Liver (tissue), 3 donors: ENCODE measurements at regions not wholly inside any gene's neighbourhood (a gene's known extent, or its start where the extent isn't known, plus 50 kb on each side); places are given as distances from the start of the nearest gene placed in this dataset.

Experiments
- EGR1 ChIP-seq, 2 donors: IDR thresholded peaks; 2 replicates each; pipeline ENCODE4 v1.6.1; 2016 to 2018; ENCODE audit warnings: antibody characterized with exemption in 2 of 2, low read depth in 2 of 2
- GABPA ChIP-seq, 2 donors: IDR thresholded peaks in 1 of 2; conservative IDR thresholded peaks in 1 of 2; 2 replicates each; pipeline ENCODE4 v1.6.1; 2016; ENCODE audit warnings: antibody characterized with exemption in 2 of 2, mild to moderate bottlenecking in 1 of 2, moderate library complexity in 1 of 2
- JUND ChIP-seq, 2 donors: IDR thresholded peaks; 2 replicates each; pipeline ENCODE4 v1.6.1; 2016; ENCODE audit warnings: antibody characterized with exemption in 2 of 2
- RAD21 ChIP-seq, 2 donors: IDR thresholded peaks; 2 replicates each; pipeline ENCODE4 v1.6.1; 2016; ENCODE audit warnings: antibody characterized with exemption in 2 of 2, mild to moderate bottlenecking in 2 of 2
- RXRA ChIP-seq, 2 donors: IDR thresholded peaks; 2 replicates each; pipeline ENCODE4 v1.6.1; 2017 to 2018; ENCODE audit warnings: antibody characterized with exemption in 2 of 2, mild to moderate bottlenecking in 1 of 2
- SP1 ChIP-seq: IDR thresholded peaks from 2 replicates; pipeline ENCODE4 v1.6.1; 2018; ENCODE audit warnings: antibody characterized with exemption, mild to moderate bottlenecking
- TAF1 ChIP-seq: conservative IDR thresholded peaks from 2 replicates; pipeline ENCODE4 v1.6.1; 2016; ENCODE audit warnings: antibody characterized with exemption, mild to moderate bottlenecking
- YY1 ChIP-seq: IDR thresholded peaks from 2 replicates; pipeline ENCODE4 v1.6.1; 2016; ENCODE audit warnings: antibody characterized with exemption, mild to moderate bottlenecking
- TF ChIP-seq, protein P1 (sequence below): fragments of 150-350 bp; IDR thresholded peaks from 2 replicates; pipeline ENCODE4 v1.5.1; 2017; ENCODE audit warnings: improper control_type of control experiment, low read depth, low read length; ENCODE audit not compliant: missing input control
- TF ChIP-seq, protein P2 (sequence below): IDR thresholded peaks from 2 replicates; pipeline ENCODE4 v1.6.1; 2016; ENCODE audit warnings: antibody characterized with exemption, mild to moderate bottlenecking
- TF ChIP-seq, protein P3 (sequence below): IDR thresholded peaks from 2 replicates; pipeline ENCODE4 v1.6.1; 2016; ENCODE audit warnings: antibody characterized with exemption
- TF ChIP-seq, protein P4 (sequence below): IDR thresholded peaks from 2 replicates; pipeline ENCODE4 v1.6.1; 2016; ENCODE audit warnings: antibody characterized with exemption
- TF ChIP-seq, protein P5 (sequence below): IDR thresholded peaks from 2 replicates; pipeline ENCODE4 v1.6.1; 2016; ENCODE audit warnings: antibody characterized with exemption
- donor health status: healthy.
- donor health status: healthy.

DNA sequence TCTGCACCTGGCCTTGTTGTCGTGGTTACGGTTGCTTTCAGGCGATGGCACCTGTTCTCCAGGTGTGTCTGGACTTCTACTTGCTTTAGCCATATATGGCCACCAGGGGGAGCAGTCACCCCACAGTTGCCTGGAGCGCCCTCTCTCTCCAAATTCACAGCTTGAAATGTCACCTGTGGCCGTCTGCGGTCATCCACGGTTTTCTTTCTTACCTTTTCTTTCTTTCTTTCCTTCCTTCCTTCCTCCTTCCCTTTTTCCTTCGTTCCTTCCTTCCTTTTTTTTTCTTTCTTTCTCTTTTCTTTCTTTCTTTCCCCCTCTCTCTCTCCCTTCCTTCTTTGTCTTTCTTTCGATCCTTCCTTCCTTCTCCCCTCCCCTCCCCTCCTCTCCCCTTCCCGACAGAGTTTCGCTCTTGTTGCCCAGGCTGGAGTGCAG is 150.5 kb upstream of the VKORC1L1 start:
- TF ChIP-seq, protein P1, sequence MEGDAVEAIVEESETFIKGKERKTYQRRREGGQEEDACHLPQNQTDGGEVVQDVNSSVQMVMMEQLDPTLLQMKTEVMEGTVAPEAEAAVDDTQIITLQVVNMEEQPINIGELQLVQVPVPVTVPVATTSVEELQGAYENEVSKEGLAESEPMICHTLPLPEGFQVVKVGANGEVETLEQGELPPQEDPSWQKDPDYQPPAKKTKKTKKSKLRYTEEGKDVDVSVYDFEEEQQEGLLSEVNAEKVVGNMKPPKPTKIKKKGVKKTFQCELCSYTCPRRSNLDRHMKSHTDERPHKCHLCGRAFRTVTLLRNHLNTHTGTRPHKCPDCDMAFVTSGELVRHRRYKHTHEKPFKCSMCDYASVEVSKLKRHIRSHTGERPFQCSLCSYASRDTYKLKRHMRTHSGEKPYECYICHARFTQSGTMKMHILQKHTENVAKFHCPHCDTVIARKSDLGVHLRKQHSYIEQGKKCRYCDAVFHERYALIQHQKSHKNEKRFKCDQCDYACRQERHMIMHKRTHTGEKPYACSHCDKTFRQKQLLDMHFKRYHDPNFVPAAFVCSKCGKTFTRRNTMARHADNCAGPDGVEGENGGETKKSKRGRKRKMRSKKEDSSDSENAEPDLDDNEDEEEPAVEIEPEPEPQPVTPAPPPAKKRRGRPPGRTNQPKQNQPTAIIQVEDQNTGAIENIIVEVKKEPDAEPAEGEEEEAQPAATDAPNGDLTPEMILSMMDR: peak; percentile 75
- TF ChIP-seq, protein P2, sequence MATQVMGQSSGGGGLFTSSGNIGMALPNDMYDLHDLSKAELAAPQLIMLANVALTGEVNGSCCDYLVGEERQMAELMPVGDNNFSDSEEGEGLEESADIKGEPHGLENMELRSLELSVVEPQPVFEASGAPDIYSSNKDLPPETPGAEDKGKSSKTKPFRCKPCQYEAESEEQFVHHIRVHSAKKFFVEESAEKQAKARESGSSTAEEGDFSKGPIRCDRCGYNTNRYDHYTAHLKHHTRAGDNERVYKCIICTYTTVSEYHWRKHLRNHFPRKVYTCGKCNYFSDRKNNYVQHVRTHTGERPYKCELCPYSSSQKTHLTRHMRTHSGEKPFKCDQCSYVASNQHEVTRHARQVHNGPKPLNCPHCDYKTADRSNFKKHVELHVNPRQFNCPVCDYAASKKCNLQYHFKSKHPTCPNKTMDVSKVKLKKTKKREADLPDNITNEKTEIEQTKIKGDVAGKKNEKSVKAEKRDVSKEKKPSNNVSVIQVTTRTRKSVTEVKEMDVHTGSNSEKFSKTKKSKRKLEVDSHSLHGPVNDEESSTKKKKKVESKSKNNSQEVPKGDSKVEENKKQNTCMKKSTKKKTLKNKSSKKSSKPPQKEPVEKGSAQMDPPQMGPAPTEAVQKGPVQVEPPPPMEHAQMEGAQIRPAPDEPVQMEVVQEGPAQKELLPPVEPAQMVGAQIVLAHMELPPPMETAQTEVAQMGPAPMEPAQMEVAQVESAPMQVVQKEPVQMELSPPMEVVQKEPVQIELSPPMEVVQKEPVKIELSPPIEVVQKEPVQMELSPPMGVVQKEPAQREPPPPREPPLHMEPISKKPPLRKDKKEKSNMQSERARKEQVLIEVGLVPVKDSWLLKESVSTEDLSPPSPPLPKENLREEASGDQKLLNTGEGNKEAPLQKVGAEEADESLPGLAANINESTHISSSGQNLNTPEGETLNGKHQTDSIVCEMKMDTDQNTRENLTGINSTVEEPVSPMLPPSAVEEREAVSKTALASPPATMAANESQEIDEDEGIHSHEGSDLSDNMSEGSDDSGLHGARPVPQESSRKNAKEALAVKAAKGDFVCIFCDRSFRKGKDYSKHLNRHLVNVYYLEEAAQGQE: no peak
- no peak for TF ChIP-seq TAF1
- TF ChIP-seq JUND (IDR thresholded peaks at IDR 0.05): no peak
- TF ChIP-seq EGR1 (IDR thresholded peaks at IDR 0.05; ENCODE audit: low read depth in 2 of 2): no peak
- peak; percentile 89 for TF ChIP-seq RAD21 (IDR thresholded peaks at IDR 0.05)
- TF ChIP-seq, protein P3, sequence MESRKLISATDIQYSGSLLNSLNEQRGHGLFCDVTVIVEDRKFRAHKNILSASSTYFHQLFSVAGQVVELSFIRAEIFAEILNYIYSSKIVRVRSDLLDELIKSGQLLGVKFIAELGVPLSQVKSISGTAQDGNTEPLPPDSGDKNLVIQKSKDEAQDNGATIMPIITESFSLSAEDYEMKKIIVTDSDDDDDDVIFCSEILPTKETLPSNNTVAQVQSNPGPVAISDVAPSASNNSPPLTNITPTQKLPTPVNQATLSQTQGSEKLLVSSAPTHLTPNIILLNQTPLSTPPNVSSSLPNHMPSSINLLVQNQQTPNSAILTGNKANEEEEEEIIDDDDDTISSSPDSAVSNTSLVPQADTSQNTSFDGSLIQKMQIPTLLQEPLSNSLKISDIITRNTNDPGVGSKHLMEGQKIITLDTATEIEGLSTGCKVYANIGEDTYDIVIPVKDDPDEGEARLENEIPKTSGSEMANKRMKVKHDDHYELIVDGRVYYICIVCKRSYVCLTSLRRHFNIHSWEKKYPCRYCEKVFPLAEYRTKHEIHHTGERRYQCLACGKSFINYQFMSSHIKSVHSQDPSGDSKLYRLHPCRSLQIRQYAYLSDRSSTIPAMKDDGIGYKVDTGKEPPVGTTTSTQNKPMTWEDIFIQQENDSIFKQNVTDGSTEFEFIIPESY: no peak
- TF ChIP-seq SP1: no peak
- no peak for TF ChIP-seq YY1
- TF ChIP-seq, protein P4, sequence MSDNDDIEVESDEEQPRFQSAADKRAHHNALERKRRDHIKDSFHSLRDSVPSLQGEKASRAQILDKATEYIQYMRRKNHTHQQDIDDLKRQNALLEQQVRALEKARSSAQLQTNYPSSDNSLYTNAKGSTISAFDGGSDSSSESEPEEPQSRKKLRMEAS: no peak
- TF ChIP-seq RXRA (IDR thresholded peaks at IDR 0.05): no peak
- TF ChIP-seq, protein P5, sequence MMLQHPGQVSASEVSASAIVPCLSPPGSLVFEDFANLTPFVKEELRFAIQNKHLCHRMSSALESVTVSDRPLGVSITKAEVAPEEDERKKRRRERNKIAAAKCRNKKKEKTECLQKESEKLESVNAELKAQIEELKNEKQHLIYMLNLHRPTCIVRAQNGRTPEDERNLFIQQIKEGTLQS: no peak
- TF ChIP-seq GABPA (IDR thresholded peaks at IDR 0.05 in 1 of 2, conservative IDR thresholded peaks at IDR 0.05 in 1 of 2): no peak
